ENCODE measurements at regions not wholly inside any gene's neighbourhood (a gene's known extent, or its start where the extent isn't known, plus 50 kb on each side); places are given as distances from the start of the nearest gene placed in this dataset.

- DNase-seq (ENCODE audit: low read depth) = no peak
Observed at GRCh38 chr11:15379483-15379882, 264.8 kb downstream of the INSC start.

- no peak for DNase-seq (ENCODE audit: low read depth)
Observed at GRCh38 chr11:15390857-15391256, 276.1 kb downstream of the INSC start.

- DNase-seq (ENCODE audit: low read depth) = no peak
Observed at GRCh38 chr11:15396778-15397177, 282.1 kb downstream of the INSC start.

- DNase-seq (ENCODE audit: low read depth) = no peak
Observed at GRCh38 chr11:15406851-15407351, 292.2 kb downstream of the INSC start.

GRCh38 chr11:15412054-15412453 lies 297.3 kb downstream of the INSC start:
- DNase-seq (ENCODE audit: low read depth) = no peak

- DNase-seq (ENCODE audit: low read depth) = no peak
Observed at GRCh38 chr11:15418921-15419320, 304.2 kb downstream of the INSC start.

- no peak for DNase-seq (ENCODE audit: low read depth)
Observed at GRCh38 chr11:15419696-15420095, 305.0 kb downstream of the INSC start.

GRCh38 chr11:15430381-15430780 lies 315.7 kb downstream of the INSC start:
- no peak for DNase-seq (ENCODE audit: low read depth)

GRCh38 chr11:15434529-15434928 lies 319.8 kb downstream of the INSC start:
- DNase-seq (ENCODE audit: low read depth) = no peak

GRCh38 chr11:15446315-15446714 lies 331.6 kb downstream of the INSC start:
- no peak for DNase-seq (ENCODE audit: low read depth)

GRCh38 chr11:15446929-15447328 lies 332.2 kb downstream of the INSC start:
- no peak for DNase-seq (ENCODE audit: low read depth)

GRCh38 chr11:15451713-15452112 lies 337.0 kb downstream of the INSC start:
- no peak for DNase-seq (ENCODE audit: low read depth)

- no peak for DNase-seq (ENCODE audit: low read depth)
Observed at GRCh38 chr11:15453211-15453765, 338.6 kb downstream of the INSC start.

- no peak for DNase-seq (ENCODE audit: low read depth)
Observed at GRCh38 chr11:15468466-15468865, 353.7 kb downstream of the INSC start.

GRCh38 chr11:15471048-15471894 lies 356.5 kb downstream of the INSC start:
- no peak for DNase-seq (ENCODE audit: low read depth)

- no peak for DNase-seq (ENCODE audit: low read depth)
Observed at GRCh38 chr11:15471895-15472799, 357.4 kb downstream of the INSC start.

- DNase-seq (ENCODE audit: low read depth) = no peak
Observed at GRCh38 chr11:15473954-15474837, 359.5 kb downstream of the INSC start.

GRCh38 chr11:15476371-15476917 lies 361.7 kb downstream of the INSC start:
- no peak for DNase-seq (ENCODE audit: low read depth)

- DNase-seq (ENCODE audit: low read depth) = no peak
Observed at GRCh38 chr11:15481871-15482270, 367.1 kb downstream of the INSC start.

- DNase-seq (ENCODE audit: low read depth) = no peak
Observed at GRCh38 chr11:15483205-15483604, 368.5 kb downstream of the INSC start.

GRCh38 chr11:15484398-15484797 lies 369.7 kb downstream of the INSC start:
- no peak for DNase-seq (ENCODE audit: low read depth)

Measured in stimulated activated CD8-positive, alpha-beta memory T cell treated with anti-CD3 and anti-CD28 coated beads, Interleukin-15, amount 100 ng/mL, for 1 hour (primary cell).